ENCODE measurements at regions not wholly inside any gene's neighbourhood (a gene's known extent, or its start where the extent isn't known, plus 50 kb on each side); places are given as distances from the start of the nearest gene placed in this dataset.

- H3K9ac ChIP-seq, result no peak overlapping the region
- H3K4me3 ChIP-seq (ENCODE audit: low read depth, low read length), result no peak overlapping the region
- no peaks in the 10 kb centered on the region for H3K79me2 ChIP-seq
- H3K4me1 ChIP-seq, result no peaks in the 10 kb centered on the region
- H3K36me3 ChIP-seq (ENCODE audit: control insufficient read depth, insufficient read depth, low read length), result no peaks in the 10 kb centered on the region
- TF ChIP-seq CTCF (IDR thresholded peaks at IDR 0.05), result no peak
- no peak overlapping the region for H2AFZ ChIP-seq
- H3K4me2 ChIP-seq (ENCODE audit: low read length), result no peak overlapping the region
- no peaks in the 10 kb centered on the region for H3K27me3 ChIP-seq (ENCODE audit: control insufficient read depth, insufficient read depth, low read length)
- H3K9me3 ChIP-seq (ENCODE audit: control insufficient read depth, low read length), result no peaks in the 10 kb centered on the region
- H3K27ac ChIP-seq, result no peak overlapping the region
Observed at GRCh38 chr2:120899771-120900170, 164.1 kb downstream of the GLI2 start.

- H3K79me2 ChIP-seq, result no peaks in the 10 kb centered on the region
- TF ChIP-seq CTCF (IDR thresholded peaks at IDR 0.05), result no peak
- H2AFZ ChIP-seq, result no peak overlapping the region
- no peaks in the 10 kb centered on the region for H3K9me3 ChIP-seq (ENCODE audit: control insufficient read depth, low read length)
- no peak overlapping the region for H3K4me3 ChIP-seq (ENCODE audit: low read depth, low read length)
- H3K4me1 ChIP-seq, result no peaks in the 10 kb centered on the region
- H3K36me3 ChIP-seq (ENCODE audit: control insufficient read depth, insufficient read depth, low read length), result no peaks in the 10 kb centered on the region
- H3K4me2 ChIP-seq (ENCODE audit: low read length), result no peak overlapping the region
- H3K9ac ChIP-seq, result no peak overlapping the region
- H3K27me3 ChIP-seq (ENCODE audit: control insufficient read depth, insufficient read depth, low read length), result no peaks in the 10 kb centered on the region
- H3K27ac ChIP-seq, result no peak overlapping the region
Observed at GRCh38 chr2:120901201-120901600, 165.5 kb downstream of the GLI2 start.

GRCh38 chr2:120902592-120902991 is 166.9 kb downstream of the GLI2 start:
- no peak overlapping the region for H3K9ac ChIP-seq
- no peaks in the 10 kb centered on the region for H3K9me3 ChIP-seq (ENCODE audit: control insufficient read depth, low read length)
- H3K79me2 ChIP-seq, result no peaks in the 10 kb centered on the region
- no peaks in the 10 kb centered on the region for H3K4me1 ChIP-seq
- no peak overlapping the region for H2AFZ ChIP-seq
- no peak overlapping the region for H3K27ac ChIP-seq
- H3K36me3 ChIP-seq (ENCODE audit: control insufficient read depth, insufficient read depth, low read length), result no peaks in the 10 kb centered on the region
- no peak for TF ChIP-seq CTCF (IDR thresholded peaks at IDR 0.05)
- no peak overlapping the region for H3K4me2 ChIP-seq (ENCODE audit: low read length)
- H3K4me3 ChIP-seq (ENCODE audit: low read depth, low read length), result no peak overlapping the region
- no peaks in the 10 kb centered on the region for H3K27me3 ChIP-seq (ENCODE audit: control insufficient read depth, insufficient read depth, low read length)

GRCh38 chr2:120904379-120904778 is 168.7 kb downstream of the GLI2 start:
- Histone ChIP-seq H2AFZ (no peak overlapping the region), H3K9ac (no peak overlapping the region), H3K4me2 (ENCODE audit: low read length) (no peak overlapping the region), H3K4me1 (no peaks in the 10 kb centered on the region), H3K36me3 (ENCODE audit: control insufficient read depth, insufficient read depth, low read length) (no peaks in the 10 kb centered on the region), H3K79me2 (no peaks in the 10 kb centered on the region), H3K27ac (no peak overlapping the region), H3K9me3 (ENCODE audit: control insufficient read depth, low read length) (no peaks in the 10 kb centered on the region), H3K4me3 (ENCODE audit: low read depth, low read length) (no peak overlapping the region), H3K27me3 (ENCODE audit: control insufficient read depth, insufficient read depth, low read length) (no peaks in the 10 kb centered on the region)
- TF ChIP-seq CTCF (IDR thresholded peaks at IDR 0.05), result no peak

- no peak overlapping the region for H3K9ac ChIP-seq
- H3K9me3 ChIP-seq (ENCODE audit: control insufficient read depth, low read length), result no peaks in the 10 kb centered on the region
- H3K4me3 ChIP-seq (ENCODE audit: low read depth, low read length), result no peak overlapping the region
- TF ChIP-seq CTCF (IDR thresholded peaks at IDR 0.05), result no peak
- H3K27ac ChIP-seq, result no peak overlapping the region
- no peak overlapping the region for H2AFZ ChIP-seq
- no peaks in the 10 kb centered on the region for H3K27me3 ChIP-seq (ENCODE audit: control insufficient read depth, insufficient read depth, low read length)
- no peak overlapping the region for H3K4me2 ChIP-seq (ENCODE audit: low read length)
- no peaks in the 10 kb centered on the region for H3K79me2 ChIP-seq
- H3K4me1 ChIP-seq, result no peaks in the 10 kb centered on the region
- H3K36me3 ChIP-seq (ENCODE audit: control insufficient read depth, insufficient read depth, low read length), result no peaks in the 10 kb centered on the region
Observed at GRCh38 chr2:120904830-120905234, 169.2 kb downstream of the GLI2 start.

All from parathyroid adenoma (tissue), 2 donors.